HG02678 (cell line): ENCODE measurements at regions not wholly inside any gene's neighbourhood (a gene's known extent, or its start where the extent isn't known, plus 50 kb on each side); places are given as distances from the start of the nearest gene placed in this dataset.
A peak's percentile ranks its signal among the peaks of the same experiment; 100 is the strongest.
"Not testable (repeated sequence)": the region's sequence is repeated elsewhere in the genome, so short reads cannot be mapped to it uniquely, and the experiment has no call there.

Experiments used
- ATAC-seq: cut with Tn5 transposase; IDR thresholded peaks from one replicate; pipeline ENCODE4 v1.9.1; 2021; ENCODE audit warnings: mild to moderate bottlenecking, moderate library complexity; ENCODE audit not compliant: unreplicated experiment

DNA sequence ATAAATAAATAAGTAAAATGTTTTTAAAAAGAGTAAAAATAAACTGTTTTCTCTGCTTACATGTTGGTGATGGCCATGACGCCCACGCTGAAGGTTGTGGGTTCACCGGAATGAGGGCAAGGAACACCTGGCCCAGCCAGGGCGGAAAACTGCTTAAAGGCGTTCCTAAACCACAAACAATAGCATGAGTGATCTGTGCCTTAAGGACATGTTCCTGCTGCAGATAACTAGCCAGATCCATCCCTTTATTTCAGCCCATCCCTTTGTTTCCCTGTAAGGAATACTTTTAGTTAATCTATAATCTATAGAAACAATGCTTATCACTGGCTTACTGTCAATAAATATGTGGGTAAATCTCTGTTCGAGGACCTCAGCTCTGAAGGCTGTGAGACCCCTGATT lies 63.3 kb upstream of the CEP78 start:
- not testable (repeated sequence) for ATAC-seq

DNA sequence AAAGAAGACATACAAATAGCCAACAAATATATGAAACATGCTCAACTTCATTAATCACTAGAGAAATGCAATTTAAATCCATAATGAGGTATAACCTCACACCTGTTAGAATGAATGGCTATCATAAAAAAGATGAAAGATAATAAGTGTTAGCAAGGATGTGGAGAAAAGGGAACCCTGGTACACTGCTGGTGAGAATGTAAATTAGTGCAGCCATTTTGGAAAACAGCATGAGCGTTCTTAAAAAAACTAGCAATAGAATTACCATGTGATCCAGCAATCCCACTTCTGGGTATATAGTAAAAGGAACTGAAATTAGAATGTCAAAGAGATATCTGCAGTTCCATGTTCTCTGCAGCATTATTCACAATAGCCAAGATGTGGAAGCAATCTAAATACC lies 64.2 kb upstream of the CEP78 start:
- ATAC-seq = no peak

DNA sequence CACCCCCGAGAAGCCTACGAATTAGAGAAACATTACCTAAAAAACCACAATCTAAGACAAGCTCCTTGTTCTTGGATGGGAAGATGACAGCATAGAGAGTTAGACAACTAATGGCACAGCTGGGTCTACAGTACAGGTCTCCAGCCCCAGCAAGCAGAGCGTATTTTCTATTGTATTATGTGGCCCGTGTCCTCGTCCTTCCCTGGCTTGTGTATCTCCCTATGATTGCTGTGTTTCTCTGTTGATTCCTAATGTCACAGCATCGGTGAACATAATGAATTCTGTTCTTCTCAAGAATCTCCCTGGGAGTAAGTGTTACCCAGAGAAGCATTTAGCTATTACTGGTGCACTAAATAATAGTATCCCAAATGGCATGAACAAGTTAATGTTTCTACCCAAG lies 66.8 kb upstream of the CEP78 start:
- no peak for ATAC-seq

DNA sequence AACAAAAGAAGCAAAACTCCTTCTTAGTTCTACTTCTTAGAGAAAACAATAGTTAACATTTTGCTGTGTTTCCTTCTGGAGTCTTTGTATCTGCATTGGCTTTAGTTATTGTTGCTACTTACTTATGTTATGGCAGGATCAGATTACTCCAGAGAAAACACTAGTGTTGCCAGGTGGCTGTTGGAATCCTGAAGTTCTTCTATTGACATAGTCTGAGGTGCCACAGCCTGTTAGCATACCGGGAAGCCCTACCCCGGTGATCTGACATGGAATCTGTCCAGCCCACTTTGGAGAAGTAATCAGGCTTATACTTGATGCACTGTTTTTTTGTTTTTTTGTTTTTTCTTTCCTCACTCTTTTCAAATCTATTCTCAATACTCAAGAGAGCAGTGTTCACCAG lies 68.5 kb upstream of the CEP78 start:
- no peak for ATAC-seq

DNA sequence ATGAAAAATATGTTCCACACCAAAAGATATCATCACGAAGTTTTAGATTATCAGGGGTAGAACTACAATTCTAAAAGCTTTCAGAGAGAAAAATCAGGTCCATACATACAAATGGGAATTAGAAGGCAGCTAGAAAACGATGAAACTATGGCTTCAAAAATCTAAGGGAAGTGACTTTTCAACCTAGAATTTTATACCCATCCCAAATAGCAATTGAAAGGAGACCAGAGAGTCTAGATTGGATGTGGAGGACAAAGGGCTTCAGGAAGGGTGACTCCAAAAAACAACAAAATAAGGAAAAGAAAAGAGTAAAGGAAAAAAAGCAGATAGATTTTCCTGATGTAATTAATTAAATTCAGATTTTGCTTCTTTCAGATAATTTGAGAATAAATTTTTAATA lies 72.0 kb upstream of the CEP78 start:
- ATAC-seq = no peak

DNA sequence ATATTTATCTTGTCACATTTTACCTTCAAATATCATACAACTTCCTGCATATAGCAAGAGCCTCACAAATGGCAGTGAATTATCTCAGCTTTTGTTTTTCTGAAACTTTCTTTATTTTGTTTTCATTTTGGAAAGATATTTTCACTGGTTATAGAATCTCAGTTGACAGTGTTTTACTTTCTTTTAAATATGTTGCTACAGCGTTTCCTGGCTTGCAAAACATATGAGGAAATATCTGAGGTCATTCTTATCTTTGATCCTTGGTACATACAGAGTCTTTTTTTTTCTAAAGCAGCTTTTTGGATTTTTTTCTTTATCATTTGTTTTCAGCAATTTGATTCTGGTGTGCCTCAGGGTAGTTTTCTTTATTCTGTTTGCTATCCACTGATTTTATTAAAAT lies 77.6 kb upstream of the CEP78 start:
- ATAC-seq = no peak

DNA sequence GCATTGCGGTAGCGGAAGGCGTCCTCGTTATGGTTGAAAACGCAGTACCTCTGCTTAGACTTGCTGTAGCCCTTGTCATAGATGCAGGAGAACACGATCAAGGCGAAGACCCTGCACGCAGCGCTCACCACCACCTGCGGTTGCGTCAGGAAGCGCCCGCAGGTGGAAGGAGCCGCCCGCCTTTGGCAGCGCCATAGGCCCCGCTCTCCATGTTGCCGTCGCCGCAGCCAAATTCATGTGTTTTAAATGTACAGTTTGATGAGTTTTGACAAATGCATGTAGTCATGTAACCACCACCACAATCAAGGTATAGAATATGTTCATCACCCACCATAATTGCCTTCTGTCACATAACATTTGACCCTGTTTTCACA lies 84.9 kb upstream of the CEP78 start:
- ATAC-seq = no peak

DNA sequence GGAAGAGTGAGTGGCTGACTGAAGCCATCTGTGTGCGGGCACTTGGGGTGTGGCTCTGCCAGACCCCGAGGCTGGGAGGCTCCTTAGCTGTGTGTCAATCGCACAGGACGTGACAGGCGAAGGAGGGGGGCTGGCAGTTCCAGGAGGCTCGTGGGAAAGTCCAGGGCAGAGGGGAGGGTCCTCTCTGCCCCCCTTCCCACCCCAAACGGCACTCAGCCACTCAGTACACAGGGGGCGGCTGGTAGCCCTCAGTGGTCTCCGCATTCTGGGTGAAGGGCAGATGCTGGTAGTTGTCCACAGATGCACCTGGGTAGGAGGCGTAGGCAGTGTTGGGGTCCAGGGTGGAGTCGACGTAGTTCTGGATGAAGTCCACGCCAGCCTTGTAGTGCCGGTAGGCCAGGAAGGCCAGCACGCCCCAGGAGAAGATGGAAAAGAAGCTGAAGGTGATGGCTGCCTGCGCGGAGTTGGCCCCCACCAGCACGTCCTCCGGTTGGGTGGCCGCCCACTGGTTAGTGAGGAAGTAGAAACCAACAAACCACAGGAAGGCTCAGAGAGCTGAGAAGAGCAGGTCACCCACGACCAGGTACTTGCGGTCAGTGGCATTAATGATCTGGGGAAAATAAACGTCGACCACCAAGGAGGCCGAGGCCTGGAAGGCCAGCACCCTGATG lies 85.4 kb upstream of the CEP78 start:
- no peak for ATAC-seq

DNA sequence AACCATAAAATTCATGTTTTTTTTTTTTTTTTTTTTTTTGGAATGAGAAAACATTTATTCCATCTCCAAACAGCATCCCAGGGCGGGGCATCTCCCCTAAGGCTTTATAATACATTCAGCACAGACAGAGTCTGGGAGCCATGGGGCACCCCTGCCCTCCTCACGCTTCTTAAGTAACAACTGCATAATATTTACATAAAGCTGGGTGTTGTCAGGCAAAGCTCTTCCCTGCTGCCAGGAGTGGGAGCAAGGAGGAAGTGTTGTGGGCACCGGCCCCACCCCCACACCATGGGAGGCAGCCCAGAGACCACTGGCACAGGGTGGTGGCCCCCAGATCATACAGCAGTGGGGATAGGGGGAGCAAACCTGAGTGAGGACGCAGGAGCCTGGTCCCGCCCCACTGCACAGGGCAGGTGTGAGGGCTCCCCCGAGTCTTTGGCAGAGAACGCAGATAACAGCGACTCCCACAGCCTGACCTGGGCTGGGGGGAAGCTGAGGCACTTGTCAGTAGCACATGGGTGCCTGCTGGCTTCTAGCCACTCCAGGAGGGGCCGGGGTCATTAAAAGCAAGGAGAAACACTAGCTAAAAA lies 86.1 kb upstream of the CEP78 start:
- ATAC-seq = no peak

DNA sequence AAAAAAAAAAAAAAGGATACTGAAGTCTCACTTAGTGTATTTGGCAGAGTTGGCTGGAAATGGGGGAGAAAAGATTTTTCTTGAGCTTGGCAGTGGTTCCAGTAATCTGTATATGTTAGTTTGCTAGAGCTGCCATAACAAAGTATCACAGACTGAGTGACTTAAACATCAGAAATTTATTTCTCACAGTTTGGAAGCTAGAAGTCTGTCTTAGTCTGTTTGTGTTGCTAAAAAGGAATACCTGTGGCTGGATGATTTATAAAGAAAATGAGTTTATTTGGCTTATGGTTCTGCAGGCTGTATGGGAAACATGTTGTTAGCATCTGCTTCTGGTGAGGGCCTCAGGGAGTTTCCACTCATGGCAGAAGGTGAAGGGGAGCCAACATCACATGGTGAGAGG lies 89.6 kb upstream of the CEP78 start:
- ATAC-seq = no peak

DNA sequence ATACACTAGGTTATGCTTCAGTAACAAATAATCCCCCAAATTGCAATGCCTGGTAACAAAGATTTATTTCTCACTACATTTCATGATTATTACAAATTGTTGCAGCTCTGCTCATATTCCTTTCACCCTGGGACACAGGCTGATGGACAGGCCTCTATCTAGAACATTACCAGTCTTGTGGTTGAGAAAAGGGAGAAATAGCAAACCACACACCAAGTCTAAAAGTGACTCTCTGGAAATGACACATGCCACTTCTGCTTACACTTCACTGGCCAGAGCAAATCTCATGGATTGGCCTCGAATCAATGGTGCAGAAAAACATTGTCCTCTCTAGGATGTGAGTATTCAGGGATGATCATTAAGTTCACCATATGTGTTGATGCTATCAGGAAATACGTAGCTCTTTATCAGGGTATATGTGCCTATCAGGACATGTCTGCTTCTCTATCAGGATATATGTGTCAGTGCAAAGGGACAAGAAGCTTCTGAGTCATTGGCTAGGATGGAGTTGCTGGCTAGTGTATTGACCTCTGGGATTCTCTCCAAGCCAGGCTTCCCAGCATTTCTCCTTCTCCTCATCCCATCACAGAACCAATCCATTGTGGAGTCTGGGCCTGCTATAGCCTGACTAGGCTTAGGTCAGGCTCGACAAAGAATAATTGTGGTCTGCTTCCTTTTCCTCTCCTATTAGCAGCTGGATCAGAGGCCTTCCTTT lies 91.1 kb upstream of the CEP78 start:
- ATAC-seq = no peak

DNA sequence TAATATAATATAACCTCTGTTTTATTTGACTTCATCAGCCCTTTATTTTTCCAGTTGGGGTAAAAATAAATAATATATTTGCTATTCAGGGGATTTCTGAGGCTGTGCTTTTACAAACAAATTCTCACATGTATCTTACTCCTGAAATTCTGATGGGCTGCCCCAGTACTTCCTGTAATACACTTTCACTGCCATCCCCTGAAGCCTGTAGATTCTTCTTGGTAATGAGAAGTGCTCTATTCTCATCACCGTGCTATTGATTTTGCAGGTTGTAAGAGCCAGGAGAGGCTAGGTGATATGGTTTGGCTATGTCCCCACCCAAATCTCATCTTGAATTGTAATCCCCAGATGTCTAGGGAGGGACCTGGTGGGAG lies 91.9 kb upstream of the CEP78 start:
- no peak for ATAC-seq

DNA sequence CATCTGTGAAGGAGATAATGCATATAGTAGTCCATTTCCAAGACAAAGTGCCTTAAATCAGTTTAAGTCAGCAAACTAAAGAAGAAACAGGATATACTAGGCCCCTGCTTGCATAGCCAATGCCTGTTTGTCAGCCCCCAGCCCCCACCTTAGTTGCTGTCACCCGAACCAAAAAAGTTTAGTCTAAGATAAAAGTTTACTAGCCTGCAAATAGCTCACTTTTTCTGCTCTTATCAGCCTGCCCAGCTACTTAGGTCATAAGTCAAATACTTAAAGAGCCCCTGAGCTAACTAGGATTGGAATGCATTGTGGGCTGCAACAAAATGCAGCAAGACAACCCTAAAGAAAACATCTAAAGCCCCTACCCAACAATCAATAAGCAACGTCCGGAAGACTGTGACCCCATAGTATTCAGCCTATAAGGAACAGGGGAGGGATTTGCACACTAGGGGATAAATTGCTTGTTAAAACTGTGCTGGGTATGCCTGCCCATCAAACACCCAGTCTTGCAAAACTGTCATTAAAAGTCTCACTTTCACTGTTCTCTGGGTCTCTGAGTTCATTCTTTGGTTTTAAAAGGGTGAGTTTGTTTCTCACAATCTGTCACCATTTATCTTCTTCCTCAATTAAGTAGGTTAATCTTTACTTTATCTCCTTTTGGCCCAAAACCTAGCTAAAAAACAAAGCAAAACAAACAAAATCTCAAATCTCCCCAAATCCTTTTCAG lies 92.4 kb upstream of the CEP78 start:
- ATAC-seq = no peak

DNA sequence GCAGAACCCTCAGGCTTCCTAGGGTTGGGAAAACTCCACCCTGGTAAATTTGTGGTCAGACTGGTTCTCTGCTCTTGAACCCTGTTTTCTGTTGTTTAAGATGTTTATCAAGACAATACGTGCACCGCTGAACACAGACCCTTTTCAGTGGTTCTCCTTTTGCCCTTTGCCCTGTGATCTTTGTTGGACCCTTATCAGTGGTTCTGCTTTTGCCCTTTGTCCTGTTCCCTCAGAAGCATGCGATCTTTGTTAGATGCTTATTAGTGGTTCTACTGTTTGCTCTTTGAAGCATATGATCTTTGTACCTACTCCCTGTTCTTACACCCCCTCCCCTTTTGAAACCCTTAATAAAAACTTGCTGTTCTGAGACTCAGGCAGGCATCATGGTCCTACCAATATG lies 93.6 kb upstream of the CEP78 start:
- ATAC-seq = not testable (repeated sequence)

DNA sequence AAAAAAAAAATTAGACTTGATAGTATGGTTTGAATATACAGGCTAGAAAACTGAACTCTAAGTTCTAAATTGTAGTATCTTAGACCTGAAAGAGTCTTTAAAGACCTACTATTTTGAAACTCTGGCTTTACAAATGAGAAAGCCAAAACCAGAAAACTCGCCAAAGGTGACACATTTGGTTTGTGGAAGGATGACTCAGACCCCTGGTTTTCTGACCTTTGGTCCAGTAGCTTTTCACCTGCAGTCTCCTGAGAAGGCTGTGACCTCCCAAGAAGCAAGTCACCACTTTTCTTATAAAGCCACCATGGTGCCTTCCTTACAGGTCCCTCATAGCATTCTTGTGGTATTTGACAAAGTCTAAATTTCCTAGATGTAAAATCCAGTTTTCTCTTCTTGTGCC lies 102.1 kb upstream of the CEP78 start:
- peak; percentile 48 for ATAC-seq

DNA sequence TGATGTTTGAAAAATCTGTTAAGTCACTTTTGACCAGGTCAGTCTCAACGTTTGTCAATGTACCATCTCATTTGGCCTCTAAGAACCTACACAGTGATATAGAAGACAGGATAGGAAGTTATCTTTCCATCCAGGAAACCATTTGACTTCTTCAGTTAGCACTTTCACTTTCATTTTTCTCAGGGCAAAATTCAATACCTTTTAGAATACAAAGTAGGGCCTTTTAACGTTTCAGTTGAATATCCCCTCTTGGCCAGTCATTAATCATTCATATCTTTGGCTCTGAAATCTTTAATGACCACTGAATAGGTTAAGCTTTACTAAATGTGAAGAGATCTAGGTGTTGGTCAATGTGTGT lies 101.1 kb upstream of the GNAQ start:
- ATAC-seq = peak; percentile 39

DNA sequence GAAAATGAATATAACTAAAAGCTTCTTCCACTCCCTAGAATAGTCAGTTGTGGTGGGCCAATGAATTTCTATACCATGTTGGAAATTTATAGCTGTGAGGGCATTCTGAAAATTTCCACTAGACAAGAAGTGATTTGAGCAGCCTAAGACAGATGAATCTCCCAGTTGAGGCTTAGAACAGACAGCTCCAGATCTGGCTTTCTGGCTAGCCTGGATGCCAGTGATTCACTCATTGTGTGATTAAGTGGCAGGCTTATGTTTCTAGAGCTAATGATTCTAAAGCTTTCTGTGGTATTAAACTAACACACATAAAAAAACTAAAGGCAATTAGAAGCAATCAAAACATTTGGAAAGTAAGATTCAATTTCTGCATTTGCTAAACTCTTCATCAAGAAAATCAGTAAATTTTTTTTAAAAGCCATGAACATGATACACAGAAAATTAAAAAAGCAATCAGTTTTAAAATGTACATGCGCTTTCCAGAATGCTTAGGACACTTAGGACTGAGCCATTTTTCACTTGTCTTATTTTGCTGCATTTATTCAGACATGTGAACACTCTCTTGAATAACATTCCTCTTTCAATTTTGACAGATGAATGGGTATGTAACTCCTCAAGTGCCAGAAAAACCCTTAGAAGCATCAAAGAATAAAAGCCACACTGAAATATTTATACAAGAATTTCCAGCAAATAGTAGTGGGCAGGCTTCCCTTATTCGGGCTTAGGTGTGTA lies 100.5 kb upstream of the GNAQ start:
- no peak for ATAC-seq

DNA sequence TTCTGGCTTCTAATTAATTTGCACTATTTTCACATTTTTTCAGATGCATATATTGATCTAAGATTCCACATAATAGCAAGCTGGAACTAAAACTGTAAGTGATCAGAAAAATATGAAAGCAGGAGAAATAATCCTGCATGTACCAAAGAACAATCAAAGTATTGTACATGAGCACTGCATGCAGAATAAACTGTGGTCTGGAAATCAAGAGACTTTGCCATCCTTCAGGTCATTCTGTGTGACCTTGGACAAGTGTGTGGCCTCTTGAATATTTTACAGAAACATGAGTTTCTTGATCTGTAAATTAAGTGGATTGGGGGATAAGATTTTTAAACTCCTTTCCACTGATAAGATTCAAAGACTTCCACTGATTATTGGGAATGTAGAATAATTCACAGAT lies 99.2 kb upstream of the GNAQ start:
- ATAC-seq = no peak

DNA sequence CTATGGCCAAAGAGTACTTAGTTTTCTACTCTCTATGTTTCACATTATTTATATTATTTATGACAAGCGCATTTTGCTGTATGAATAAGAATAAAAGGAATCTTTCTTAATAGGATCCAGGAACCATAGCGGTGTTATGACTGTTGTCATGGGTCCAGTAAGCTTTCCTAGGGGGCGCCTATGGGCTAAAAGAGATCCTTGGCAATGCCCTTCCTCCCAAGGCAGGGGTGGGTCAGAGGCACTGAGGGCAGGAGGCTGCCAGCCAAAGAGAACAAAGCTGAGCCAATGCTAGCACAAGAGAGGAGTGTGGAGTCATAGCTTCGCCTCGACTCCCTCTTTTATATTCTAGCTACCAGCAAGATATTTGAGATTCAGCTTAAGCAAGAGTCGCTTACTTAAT lies 98.4 kb upstream of the GNAQ start:
- ATAC-seq = no peak

DNA sequence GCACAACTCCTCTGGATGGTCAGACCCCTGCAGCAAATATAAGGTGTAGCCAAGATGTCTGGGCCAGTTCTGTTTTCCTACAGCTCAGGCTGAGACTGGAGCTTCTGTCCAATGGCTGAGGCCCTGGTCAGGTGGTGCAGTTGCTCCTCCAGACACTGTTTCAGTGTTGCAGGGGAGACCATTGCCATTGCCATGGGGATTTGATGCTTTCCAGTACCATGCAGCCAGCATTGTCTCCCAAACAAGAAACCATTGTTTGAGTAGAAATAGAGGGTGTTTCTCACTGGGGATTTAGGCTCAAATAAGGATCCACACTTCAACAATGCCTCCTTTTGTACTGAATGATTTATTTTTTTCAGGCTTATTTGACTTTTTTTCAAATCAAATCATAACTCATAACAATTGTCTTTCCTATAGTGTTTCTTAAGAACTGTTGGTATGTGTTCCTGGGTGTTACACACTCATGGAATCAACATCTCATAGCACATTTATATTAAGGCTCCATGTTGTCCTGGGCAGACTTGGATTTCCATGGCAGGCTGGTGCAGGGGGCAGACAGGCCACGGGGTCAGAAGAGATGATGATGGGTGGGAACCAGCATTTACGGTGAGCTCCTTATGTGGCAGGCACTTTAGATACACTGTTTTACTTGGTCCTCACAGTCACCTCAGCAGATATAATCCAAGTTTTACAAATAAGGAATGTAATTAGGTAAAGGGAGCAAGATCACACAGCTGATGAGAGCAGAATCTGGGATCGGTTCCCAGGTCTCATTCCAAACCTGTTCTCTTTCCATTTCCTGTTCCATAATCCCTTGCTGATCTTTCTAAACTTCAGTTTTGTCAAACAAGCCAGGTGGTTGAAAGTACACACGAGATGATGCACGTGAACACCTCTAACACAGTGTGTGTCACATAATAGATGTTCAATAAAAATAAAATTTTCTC lies 95.9 kb upstream of the GNAQ start:
- ATAC-seq = no peak
